Effector memory CD8-positive, alpha-beta T cell (primary cell): ENCODE measurements at regions not wholly inside any gene's neighbourhood (a gene's known extent, or its start where the extent isn't known, plus 50 kb on each side); places are given as distances from the start of the nearest gene placed in this dataset.

ENCODE experiments used
- ATAC-seq: fragments of 150-1000 bp; cut with Tn5 transposase; replicated peaks from 2 replicates; pipeline ENCODE4 v1.10.0; 2021; ENCODE audit warnings: mild to moderate bottlenecking, moderate library complexity
- DNase-seq, 3 experiments: peaks; one replicate each; pipeline ENCODE4 v3.0.0; 2021
- H3K27ac Mint-ChIP-seq, 2 donors: one replicate each; pipeline ENCODE4 v1.8.0; 2022; ENCODE audit warnings: mild to moderate bottlenecking in 2 of 2, mixed read lengths in 2 of 2, moderate library complexity in 2 of 2
- H3K27me3 Mint-ChIP-seq, 2 donors: one replicate each; pipeline ENCODE4 v1.8.0; 2022; ENCODE audit warnings: mixed read lengths in 2 of 2
- H3K36me3 Mint-ChIP-seq: one replicate; pipeline ENCODE4 v1.8.0; 2022; ENCODE audit warnings: mild to moderate bottlenecking, moderate library complexity, mixed read lengths; ENCODE audit not compliant: insufficient read depth
- H3K4me1 Mint-ChIP-seq, 2 donors: one replicate each; pipeline ENCODE4 v1.8.0; 2022; ENCODE audit warnings: low read depth in 2 of 2, mixed read lengths in 2 of 2
- H3K4me3 Mint-ChIP-seq, 2 donors: one replicate each; pipeline ENCODE4 v1.8.0; 2022; ENCODE audit warnings: mild to moderate bottlenecking in 2 of 2, mixed read lengths in 2 of 2, moderate library complexity in 2 of 2
- H3K9me3 Mint-ChIP-seq, 2 donors: one replicate each; pipeline ENCODE4 v1.8.0; 2022; ENCODE audit warnings: mixed read lengths in 2 of 2

DNA sequence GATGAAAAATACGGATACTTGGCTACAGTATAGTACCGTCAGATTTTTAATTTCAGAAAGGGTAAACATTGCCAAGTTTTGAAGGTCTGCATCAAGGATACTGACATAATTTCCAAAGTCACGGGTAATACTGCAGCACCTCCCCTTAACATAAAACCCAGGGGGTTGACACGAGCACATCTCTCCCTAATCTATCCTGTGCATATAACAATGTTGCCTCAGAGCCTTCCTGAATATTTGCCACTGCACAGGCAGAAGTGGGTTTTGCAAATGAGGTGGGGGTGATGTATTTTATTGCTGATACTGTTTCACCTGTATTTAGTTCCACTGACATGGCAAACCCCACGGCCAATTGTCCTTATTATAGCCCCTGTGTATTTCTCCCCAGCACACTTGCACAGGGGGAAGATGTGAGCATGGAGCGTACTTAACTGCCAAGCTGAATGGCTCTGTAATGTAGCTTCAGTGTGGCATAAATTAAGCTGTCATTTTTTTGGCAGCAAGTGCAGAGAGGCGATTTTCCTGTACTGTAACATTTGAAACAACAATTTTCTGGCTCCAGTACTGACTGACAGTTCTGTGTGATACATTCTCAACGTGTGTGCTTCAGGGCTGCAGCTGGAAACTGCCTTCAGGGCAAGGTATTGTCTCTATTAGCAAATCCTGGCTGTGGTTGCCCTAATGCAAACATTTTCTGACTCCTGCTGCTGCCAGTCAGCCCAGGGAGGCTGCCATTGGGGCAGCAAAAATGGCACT lies 299.6 kb upstream of the SP4 start:
- H3K36me3 Mint-ChIP-seq: no peaks in the 10 kb centered on the region
- H3K4me1 Mint-ChIP-seq: no peaks in the 10 kb centered on the region
- H3K27me3 Mint-ChIP-seq: peaks cover 35 to 44% of the 10 kb centered on the region in 2 donors
- no peak overlapping the region for H3K27ac Mint-ChIP-seq
- no peak for DNase-seq
- ATAC-seq: no peak
- H3K4me3 Mint-ChIP-seq: no peak overlapping the region
- peaks cover 3 to 7% of the 10 kb centered on the region in 2 donors for H3K9me3 Mint-ChIP-seq

DNA sequence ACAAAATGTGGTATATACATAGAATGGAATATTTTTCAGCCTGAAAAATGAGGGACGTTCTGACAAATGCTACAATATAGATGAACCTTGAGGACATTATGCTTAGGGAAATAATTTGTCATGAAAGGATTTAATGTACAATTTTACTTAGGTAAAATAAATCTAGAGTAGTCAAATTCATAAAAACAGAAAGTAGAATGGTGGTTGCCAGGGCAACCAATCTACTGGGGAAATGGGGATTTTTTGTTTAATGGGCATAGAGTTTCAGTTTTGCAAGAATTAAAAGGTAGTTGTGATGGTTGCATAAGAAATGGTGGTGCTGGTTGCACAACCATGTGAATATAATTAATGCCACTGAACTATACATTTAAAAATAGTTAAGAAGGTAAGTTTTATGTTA lies 296.0 kb upstream of the SP4 start:
- no peaks in the 10 kb centered on the region for H3K36me3 Mint-ChIP-seq
- H3K27ac Mint-ChIP-seq: no peak overlapping the region
- ATAC-seq (no peak), DNase-seq (no peak)
- H3K27me3 Mint-ChIP-seq: peaks cover 36 to 53% of the 10 kb centered on the region in 2 donors
- no peak overlapping the region for H3K4me3 Mint-ChIP-seq
- peaks cover 7 to 8% of the 10 kb centered on the region in 2 donors for H3K9me3 Mint-ChIP-seq
- H3K4me1 Mint-ChIP-seq: no peaks in the 10 kb centered on the region

DNA sequence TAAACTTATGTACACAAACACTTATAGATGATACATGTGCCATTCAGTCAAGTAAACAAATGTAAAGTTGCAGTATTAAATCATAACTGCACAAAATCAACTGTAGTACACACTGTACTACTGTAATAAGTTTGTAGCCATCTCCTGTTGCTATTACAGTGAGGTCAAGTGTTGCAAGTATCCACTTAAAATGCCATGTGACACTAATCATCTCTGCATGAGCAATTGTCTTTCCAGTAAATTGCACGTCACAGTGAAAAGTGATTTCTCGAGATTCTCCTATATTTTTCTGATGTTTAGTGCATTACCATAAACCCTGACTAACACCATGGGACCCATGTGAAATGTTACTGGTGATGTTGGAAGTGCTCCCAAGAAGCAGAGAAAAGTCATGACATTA lies 293.3 kb upstream of the SP4 start:
- Mint-ChIP-seq H3K4me3 (no peak overlapping the region), H3K9me3 (peaks cover 7 to 8% of the 10 kb centered on the region in 2 donors), H3K4me1 (no peaks in the 10 kb centered on the region), H3K36me3 (no peaks in the 10 kb centered on the region), H3K27me3 (peaks cover 24 to 49% of the 10 kb centered on the region in 2 donors), H3K27ac (no peak overlapping the region)
- no peak for ATAC-seq
- no peak for DNase-seq

DNA sequence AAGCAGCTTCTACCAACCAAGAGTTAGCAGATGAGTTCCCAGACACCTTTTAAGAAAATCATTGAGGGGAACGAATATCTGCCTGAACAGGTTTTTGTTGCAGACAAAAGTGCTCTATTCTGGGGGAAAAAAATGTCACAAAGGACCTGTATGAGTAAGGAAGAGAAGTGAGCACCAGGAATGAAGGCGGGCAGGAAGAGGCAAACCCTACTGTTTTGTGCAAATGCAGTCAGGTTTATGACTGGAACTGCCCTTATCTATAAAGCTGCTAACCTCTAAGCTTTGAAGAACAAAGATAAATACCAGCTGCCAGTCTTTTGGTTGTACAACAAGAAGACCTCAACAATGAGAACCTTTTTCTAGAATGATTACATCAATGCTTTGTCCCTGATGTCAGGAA lies 292.4 kb upstream of the SP4 start:
- H3K36me3 Mint-ChIP-seq: no peaks in the 10 kb centered on the region
- H3K4me3 Mint-ChIP-seq: no peak overlapping the region
- peaks cover 19 to 55% of the 10 kb centered on the region in 2 donors for H3K27me3 Mint-ChIP-seq
- H3K9me3 Mint-ChIP-seq: peaks cover 7 to 8% of the 10 kb centered on the region in 2 donors
- no peak overlapping the region for H3K27ac Mint-ChIP-seq
- DNase-seq (no peak), ATAC-seq (no peak)
- H3K4me1 Mint-ChIP-seq: no peaks in the 10 kb centered on the region

DNA sequence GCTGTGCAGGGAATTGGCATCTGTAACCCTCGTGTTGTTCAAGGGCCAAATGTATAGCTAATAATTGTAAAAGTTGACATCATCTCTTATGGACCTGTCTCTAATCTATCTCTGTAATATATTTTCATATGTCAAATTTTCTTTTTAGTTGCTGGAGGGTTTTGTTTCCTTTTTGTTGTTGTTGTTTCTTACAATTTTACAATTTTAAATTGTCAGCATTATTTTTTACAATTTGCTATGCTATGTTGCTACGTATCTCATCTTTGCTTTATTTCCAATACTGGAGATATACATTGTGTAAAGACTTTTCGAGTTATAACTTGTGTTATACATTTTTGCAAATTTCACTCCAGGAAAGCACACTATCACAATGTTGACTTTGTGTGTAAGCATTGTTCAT lies 290.2 kb upstream of the SP4 start:
- H3K36me3 Mint-ChIP-seq: no peaks in the 10 kb centered on the region
- no peak for ATAC-seq
- no peaks in the 10 kb centered on the region for H3K4me1 Mint-ChIP-seq
- no peak for DNase-seq
- no peak overlapping the region for H3K4me3 Mint-ChIP-seq
- H3K9me3 Mint-ChIP-seq: peaks cover under 1 to 5% of the 10 kb centered on the region in 2 donors
- peaks cover 7 to 35% of the 10 kb centered on the region in 2 donors for H3K27me3 Mint-ChIP-seq
- H3K27ac Mint-ChIP-seq: no peak overlapping the region

DNA sequence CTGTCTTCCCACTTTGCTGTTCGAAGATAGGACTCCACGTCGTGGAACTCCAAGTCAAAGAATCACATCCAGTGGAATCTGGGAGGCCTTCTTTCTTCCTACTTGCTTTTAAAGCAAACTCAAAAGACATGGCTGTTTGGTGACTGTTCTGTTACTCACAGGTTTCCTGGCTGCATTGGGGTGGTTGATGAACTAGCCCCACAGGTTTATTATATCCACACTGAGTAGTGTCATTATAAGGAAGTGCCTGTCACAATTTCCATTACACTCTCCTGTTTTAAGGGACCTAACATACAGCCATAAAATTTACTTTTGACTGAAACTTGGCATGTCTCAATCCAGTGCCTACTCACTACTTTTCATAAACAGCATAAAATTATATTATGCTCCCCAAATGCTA lies 287.3 kb upstream of the SP4 start:
- H3K27ac Mint-ChIP-seq: no peak overlapping the region
- ATAC-seq: no peak

DNA sequence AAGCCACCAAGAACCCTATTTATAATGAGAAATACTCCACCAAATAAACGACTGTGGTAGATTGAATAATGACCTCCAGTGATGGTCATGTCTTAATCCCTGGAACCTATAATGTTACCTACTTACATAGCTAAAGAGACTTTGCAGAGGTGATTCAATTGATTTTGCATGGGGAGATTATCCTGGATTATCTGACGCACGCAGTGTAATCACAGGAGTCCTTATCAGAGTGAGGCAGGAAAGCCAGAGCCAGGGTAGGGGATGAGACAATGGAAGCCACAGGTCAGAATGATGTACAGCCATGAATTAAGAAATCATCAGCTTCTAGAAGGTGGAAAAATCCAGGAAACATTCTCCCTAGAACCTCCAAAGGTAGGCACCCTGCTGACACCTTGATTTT lies 286.4 kb upstream of the SP4 start:
- Mint-ChIP-seq H3K4me1 (no peaks in the 10 kb centered on the region), H3K36me3 (no peaks in the 10 kb centered on the region)

More for the DNA sequence above, 287.3 kb upstream of the SP4 start:
- Mint-ChIP-seq H3K9me3 (no peaks in the 10 kb centered on the region), H3K36me3 (no peaks in the 10 kb centered on the region), H3K4me1 (no peaks in the 10 kb centered on the region), H3K27me3 (peaks cover 10 to 24% of the 10 kb centered on the region in 2 donors), H3K4me3 (no peak overlapping the region)
- no peak for DNase-seq

DNA sequence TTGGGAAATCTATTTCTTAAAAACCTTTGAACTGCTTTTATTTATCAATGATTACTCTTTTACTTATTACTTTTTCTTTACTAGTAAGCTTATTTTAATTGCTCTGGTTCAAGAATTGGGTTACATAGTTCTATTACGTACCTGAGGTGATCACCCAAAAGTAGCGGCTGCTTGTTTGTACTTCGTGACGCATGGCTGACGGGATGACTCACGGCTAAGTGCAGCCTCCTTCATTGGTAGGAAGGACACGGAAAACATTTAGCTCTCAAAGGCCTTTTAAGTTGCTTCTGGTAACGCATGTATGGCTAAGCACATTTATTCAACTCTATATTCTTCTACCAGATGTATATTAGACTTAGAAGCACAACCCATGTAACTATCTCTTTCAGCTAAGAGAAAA lies 285.8 kb upstream of the SP4 start:
- DNase-seq (no peak), ATAC-seq (no peak)
- no peak overlapping the region for H3K4me3 Mint-ChIP-seq
- no peak overlapping the region for H3K27ac Mint-ChIP-seq
- H3K9me3 Mint-ChIP-seq: no peaks in the 10 kb centered on the region
- H3K4me1 Mint-ChIP-seq: no peaks in the 10 kb centered on the region
- H3K36me3 Mint-ChIP-seq: no peaks in the 10 kb centered on the region
- H3K27me3 Mint-ChIP-seq: peaks cover 19 to 24% of the 10 kb centered on the region in 2 donors

More for the DNA sequence above, 286.4 kb upstream of the SP4 start:
- ATAC-seq (no peak), DNase-seq (no peak)
- H3K27me3 Mint-ChIP-seq: peaks cover 18 to 24% of the 10 kb centered on the region in 2 donors
- H3K9me3 Mint-ChIP-seq: no peaks in the 10 kb centered on the region
- H3K4me3 Mint-ChIP-seq: no peak overlapping the region
- H3K27ac Mint-ChIP-seq: no peak overlapping the region

DNA sequence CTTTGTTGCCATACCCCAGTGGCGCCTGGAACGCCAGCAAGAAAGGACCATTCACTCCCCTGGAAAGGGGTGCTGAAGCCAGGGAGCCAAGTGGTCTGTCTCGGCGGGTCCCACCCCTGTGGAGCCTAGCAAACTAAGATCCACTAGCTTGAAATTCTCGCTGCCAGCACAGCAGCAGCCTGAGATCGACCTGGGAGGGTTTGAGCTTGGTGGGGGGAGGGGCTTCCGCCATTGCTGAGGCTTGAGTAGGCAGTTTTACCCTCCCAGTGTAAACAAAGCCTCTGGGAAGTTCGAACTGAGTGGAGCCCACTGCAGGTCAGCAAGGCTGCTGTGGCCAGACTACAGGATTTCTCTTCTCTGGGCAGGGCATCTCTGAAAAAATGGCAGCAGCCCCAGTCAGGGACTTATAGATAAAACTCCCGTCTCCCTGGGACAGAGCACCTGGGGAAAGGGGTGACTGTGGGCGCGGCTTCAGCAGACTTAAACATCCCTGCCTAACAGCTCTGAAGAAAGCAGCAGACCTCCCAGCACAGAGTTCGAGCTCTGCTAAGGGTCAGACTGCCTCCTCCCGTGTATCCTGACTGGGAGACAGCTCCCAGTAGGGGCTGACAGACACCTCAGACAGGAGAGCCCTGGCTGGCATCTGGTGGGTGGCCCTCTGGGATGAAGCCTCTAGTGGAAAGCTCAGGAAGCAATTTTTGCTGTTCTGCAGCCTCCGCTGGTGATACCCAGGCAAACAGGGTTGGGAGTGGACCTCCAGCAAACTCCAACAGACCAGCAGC lies 281.1 kb upstream of the SP4 start:
- Mint-ChIP-seq H3K4me3 (no peak overlapping the region), H3K27ac (no peak overlapping the region), H3K27me3 (peaks cover 28 to 30% of the 10 kb centered on the region in 2 donors), H3K36me3 (no peaks in the 10 kb centered on the region), H3K4me1 (no peaks in the 10 kb centered on the region), H3K9me3 (no peaks in the 10 kb centered on the region)
- DNase-seq (no peak), ATAC-seq (no peak)

DNA sequence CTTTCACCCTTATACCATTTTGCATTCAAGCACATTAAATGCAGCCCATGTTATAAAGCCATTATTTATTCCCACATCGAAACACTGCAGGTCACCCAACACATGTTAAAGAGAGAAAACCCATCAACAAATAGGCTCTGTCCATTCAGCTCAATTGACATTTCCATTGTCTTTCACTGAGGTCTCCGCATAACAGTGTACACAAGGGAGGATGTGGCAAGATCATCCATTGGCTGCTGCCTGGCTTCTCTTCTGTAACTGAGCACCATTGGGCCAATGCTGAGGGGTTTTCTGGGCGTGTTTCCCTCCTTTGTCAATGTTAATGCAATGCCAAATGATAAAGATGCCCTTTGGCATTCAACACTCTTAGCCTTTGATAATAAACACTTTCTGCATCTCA lies 278.1 kb upstream of the SP4 start:
- Mint-ChIP-seq H3K4me3 (no peak overlapping the region), H3K27ac (no peak overlapping the region), H3K27me3 (peaks cover 35 to 38% of the 10 kb centered on the region in 2 donors), H3K4me1 (no peaks in the 10 kb centered on the region), H3K9me3 (no peaks in the 10 kb centered on the region), H3K36me3 (no peaks in the 10 kb centered on the region)
- ATAC-seq: no peak
- DNase-seq: no peak

DNA sequence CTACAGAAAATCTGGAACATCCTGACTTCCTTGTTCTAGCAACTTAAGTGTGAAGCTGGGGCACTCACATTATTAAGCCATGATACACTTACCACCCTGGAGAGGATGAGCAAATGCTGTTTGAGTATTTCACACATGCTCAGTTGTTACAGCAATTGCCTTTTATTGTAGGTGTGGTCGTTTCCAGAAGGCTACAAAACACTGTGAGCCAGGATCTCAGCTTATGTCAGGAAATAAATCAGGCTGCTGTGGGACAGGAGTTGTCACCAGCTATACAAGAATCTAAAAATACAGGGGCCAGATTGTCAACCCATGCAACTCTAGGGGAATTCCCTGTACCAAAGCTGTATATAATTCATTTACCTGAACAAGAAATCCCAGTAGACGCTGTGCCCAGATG lies 273.3 kb upstream of the SP4 start:
- H3K27me3 Mint-ChIP-seq: peaks cover 20 to 24% of the 10 kb centered on the region in 2 donors
- DNase-seq: no peak

DNA sequence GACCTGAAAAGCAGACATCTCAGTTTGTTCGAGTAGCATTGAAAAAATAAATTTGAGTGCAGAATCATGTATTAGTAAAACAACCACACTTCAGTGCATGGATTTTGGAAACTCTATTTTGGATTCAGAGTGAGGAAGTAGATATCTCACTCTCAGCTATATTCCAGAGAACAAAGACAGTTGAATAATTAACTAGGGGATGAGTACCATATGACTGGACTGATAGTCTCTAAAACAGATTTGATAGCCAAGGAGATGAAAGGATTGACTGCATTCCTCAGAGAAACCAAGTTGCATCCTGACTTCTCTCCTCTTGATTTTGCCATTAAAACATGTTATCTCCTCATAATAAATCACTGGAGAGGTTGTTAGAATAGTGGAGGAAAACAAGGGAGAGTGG lies 268.4 kb upstream of the SP4 start:
- Mint-ChIP-seq H3K4me1 (no peaks in the 10 kb centered on the region), H3K27me3 (peaks cover 32 to 34% of the 10 kb centered on the region in 2 donors)
- ATAC-seq: no peak

More for the DNA sequence above, 273.3 kb upstream of the SP4 start:
- no peaks in the 10 kb centered on the region for H3K9me3 Mint-ChIP-seq
- no peak for ATAC-seq
- H3K36me3 Mint-ChIP-seq: no peaks in the 10 kb centered on the region
- no peak overlapping the region for H3K27ac Mint-ChIP-seq
- H3K4me1 Mint-ChIP-seq: no peaks in the 10 kb centered on the region
- no peak overlapping the region for H3K4me3 Mint-ChIP-seq

DNA sequence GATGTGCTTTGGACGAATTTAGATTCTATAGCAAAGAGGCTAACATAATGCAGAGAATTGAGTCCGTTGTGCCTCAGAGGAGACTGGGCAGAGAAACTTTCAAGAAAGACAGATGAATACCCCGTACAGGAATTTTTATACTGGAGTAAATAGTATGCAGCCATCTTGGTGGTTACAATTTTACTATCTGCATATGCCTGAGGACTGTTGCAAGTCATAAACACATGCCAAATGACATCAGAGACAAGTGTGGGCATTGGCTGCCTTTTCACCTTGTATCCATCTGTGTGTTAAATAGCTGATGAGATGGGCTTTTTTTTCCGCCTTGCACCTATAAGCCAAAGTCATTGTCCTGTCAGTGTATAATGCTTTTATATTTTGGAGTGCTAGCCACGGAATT lies 267.5 kb upstream of the SP4 start:
- Mint-ChIP-seq H3K36me3 (no peaks in the 10 kb centered on the region), H3K27me3 (peaks cover 41 to 43% of the 10 kb centered on the region in 2 donors)

More for the DNA sequence above, 268.4 kb upstream of the SP4 start:
- H3K4me3 Mint-ChIP-seq: no peak overlapping the region
- H3K36me3 Mint-ChIP-seq: no peaks in the 10 kb centered on the region
- no peak for DNase-seq
- H3K27ac Mint-ChIP-seq: no peak overlapping the region
- no peaks in the 10 kb centered on the region for H3K9me3 Mint-ChIP-seq

DNA sequence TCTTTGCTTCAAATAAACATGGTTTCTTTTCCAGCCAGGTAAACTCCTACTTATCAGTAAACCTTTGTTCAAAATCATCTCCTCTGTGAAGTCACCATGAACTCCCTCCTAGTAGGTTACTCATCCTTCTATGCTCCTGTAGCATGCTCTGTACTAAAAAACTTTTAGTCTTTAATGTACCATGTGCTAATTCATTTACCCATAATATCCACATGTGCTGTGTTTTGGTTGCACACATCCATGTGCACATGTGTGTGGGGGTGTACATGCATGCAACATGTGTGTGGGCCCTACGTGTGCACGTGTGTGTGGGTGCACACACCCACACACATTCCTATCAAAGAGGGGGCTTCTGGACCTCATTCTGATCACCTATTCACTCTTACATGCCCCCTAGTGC lies 259.9 kb upstream of the SP4 start:
- no peak for DNase-seq
- H3K4me3 Mint-ChIP-seq: no peak overlapping the region

More for the DNA sequence above, 267.5 kb upstream of the SP4 start:
- no peak for ATAC-seq
- no peak overlapping the region for H3K4me3 Mint-ChIP-seq
- DNase-seq: no peak
- H3K27ac Mint-ChIP-seq: no peak overlapping the region
- H3K4me1 Mint-ChIP-seq: no peaks in the 10 kb centered on the region
- peaks cover 0 to 1% of the 10 kb centered on the region in 2 donors for H3K9me3 Mint-ChIP-seq

More for the DNA sequence above, 259.9 kb upstream of the SP4 start:
- no peak for ATAC-seq
- Mint-ChIP-seq H3K36me3 (no peaks in the 10 kb centered on the region), H3K9me3 (peaks cover 0 to 1% of the 10 kb centered on the region in 2 donors), H3K4me1 (peaks cover 0 to 4% of the 10 kb centered on the region in 2 donors), H3K27ac (no peak overlapping the region), H3K27me3 (peaks cover 65 to 78% of the 10 kb centered on the region in 2 donors)
